ENCODE measurements at regions not wholly inside any gene's neighbourhood (a gene's known extent, or its start where the extent isn't known, plus 50 kb on each side); places are given as distances from the start of the nearest gene placed in this dataset.
"Not testable (repeated sequence)": the region's sequence is repeated elsewhere in the genome, so short reads cannot be mapped to it uniquely, and the experiment has no call there.

DNA sequence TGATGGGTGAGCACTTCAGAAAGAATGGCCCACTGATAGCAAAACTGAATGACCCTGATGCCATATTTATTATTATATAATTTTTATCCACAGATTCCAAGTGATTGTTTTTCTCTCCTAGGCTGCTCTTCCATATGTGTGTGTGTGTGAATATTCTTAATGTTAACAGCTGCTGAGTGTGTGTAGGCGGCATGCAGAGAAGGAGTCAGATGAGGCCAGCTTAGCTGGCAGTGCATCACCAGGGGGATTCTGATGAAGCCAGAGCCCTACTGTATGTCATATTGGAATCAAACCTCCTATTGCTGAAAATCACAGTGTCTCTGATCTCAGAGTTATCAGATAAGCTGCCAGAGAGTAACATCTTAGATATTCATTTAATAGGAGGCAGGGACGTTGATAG lies 177.1 kb downstream of the DMAC1 start:
- no peak for DNase-seq (ENCODE audit: low read depth)

DNA sequence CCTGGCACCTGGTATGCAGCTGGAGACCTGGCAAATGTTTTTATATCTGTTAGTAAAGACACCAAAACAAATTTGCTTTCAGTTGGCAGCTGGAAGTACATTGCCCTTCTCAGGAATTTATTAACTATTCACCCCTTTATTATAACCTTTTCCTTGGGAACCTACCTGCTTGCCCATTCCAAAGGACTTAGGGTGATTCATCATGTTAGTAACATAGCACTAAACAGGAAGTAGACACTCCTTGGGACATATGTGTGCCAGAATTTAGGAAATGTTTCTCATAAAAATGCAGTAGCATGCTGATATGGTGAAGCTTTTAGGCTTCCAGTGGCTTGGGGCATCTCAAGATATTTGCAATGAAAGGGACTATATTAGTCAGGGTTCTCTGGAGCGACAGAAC lies 184.2 kb downstream of the DMAC1 start:
- no peak for DNase-seq (ENCODE audit: low read depth)

DNA sequence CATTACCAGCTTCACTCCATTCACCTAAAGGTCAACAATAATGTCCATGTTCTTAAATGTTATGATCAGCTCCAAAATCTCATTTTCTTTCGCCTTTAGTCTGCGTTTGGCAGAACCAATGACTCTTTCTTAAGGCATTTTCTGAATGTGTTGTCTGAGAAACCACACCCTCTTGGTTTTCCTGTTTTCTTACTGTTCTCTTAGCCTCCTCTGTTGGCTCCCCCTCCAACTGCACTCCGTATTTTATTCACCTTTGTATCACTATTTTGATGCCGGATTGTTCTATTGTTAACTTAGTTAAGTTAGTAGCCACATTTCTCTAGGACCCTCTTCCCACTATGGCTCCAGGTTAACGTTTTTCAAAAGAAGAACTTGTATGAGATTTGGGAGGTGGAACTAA lies 185.6 kb downstream of the DMAC1 start:
- no peak for DNase-seq (ENCODE audit: low read depth)

GRCh38 chr9:7608261-7608660 lies 191.3 kb downstream of the DMAC1 start:
- DNase-seq (ENCODE audit: low read depth): no peak

DNA sequence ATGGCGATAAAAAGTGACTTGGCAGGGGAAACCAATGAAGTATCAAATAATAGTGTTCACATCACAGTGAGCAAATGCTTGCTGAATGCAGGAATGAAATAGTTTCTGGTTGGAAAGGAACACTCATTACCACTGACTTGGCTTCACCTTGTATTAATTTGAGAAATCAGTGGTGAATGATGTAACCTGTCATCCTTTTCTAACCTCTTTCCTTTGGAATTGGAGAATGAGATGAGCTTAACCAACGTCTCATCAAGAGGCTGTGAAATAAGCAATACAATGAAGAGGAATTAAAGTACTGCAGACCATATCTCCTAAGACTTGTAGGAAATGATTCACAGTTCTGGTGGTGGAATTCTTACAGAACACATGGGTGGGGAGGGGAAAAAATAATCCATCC lies 192.2 kb downstream of the DMAC1 start:
- DNase-seq (ENCODE audit: low read depth): no peak

GRCh38 chr9:7606591-7606990 lies 193.0 kb downstream of the DMAC1 start:
- DNase-seq (ENCODE audit: low read depth): no peak

- no peak for DNase-seq (ENCODE audit: low read depth)
These were observed 197.8 kb downstream of the DMAC1 start for GRCh38 chr9:7601739-7602138.

GRCh38 chr9:7597716-7598115 lies 201.9 kb downstream of the DMAC1 start:
- no peak for DNase-seq (ENCODE audit: low read depth)

DNA sequence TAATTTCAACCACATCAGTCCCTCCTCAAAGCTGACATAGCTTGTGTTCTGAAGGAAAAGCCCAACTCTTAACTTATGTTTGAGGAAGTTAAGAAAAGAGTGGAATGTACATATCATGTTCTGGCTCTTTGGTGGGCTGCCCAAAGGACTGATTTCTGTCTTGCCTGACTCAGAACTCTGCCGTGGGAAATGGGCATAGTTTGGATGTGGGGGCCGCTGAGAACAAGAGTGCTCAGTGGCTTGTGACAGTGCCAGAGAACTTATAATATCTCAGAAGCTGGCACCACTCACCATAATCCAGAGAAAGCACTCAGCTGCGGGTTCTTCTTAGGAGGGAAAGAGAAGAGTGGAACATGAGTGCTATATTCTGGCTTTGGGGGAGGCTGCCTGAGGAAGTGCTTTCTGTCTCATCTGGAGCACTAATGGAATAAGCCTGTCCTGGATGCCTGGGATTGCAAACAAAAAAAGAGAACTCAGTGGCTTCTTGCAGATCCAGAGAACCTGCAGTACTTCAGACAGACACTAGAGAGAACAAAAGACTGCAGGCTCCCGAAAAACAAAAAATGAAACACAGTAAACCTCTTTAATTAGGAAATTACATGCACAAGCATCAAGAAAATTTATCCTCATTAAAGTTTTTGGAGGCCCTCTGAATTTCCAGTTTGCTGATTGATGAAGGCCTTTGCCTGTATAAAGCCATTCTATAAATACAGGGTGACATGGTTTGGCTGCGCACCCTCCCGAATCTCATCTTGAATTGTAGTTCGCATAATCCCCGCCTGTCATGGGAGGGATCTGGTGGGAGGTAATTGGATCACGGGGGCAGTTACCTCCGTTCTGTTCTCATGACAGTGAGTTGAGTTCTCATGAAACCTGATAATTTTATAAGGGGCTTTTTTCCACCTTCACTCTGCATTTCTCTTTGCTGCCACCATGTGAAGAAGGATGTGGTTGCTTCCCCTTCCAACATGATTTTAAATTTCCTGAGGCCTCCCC lies 207.0 kb downstream of the DMAC1 start:
- no peak for DNase-seq (ENCODE audit: low read depth)

- DNase-seq (ENCODE audit: low read depth): no peak
These were observed 208.1 kb downstream of the DMAC1 start for GRCh38 chr9:7591501-7591900.

DNA sequence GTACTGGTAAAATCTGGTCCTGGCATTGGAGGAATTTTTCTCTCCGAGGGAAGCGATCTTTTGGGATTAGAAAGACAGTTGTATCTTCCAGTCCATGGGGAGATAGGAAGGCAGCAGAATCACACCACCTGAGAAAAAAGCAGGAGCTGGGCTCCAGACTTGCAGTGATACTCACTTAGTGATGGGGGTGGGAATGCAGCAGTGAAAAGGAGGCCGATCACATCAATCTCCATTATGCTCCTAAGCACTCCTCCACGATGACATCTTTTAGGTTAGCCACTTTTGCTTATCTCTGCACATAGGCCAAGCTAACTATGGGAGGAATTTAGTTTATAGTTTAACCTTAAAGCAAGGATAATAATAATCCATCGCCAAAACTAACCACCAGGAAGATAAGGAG lies 219.0 kb downstream of the DMAC1 start:
- no peak for DNase-seq (ENCODE audit: low read depth)

DNA sequence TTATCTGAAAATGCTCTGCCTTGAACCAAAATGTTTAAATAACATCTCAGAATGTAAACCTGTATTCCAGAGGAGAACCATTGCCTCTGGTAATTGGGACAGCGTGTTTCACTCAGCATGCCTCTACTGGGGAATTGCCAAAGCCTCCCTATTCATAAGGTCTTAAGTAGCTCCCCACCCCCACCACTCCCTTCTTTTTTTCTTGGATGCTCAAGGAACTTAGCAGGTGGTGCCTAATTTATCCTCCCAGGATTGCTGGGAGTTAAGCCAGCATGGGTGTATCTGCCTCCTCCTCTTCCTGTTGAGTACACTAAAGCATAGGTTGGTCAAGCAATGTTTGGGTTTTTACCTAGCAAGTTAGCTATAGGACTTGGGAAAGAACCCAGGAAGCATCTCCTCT lies 220.2 kb downstream of the DMAC1 start:
- DNase-seq (ENCODE audit: low read depth): no peak

DNA sequence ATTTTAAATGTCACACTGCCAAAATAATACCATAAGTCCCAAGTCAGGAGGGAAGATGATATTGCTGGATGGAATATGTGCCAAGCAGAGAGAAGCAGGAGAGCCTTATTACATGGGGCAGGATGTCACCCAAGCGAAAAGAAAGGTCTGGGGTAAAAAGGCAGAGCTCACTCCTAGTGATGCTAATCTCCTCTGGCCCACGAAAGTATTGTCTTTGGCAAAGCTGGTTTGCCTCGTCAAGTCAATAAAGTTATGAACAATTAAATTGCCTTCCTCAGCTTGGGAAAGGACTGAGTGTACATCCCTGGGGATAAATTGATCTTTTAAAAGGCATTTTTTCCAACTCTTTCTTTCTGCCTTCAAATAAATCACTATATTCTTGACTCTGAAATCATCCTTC lies 220.6 kb downstream of the DMAC1 start:
- DNase-seq (ENCODE audit: low read depth): no peak

GRCh38 chr9:7570107-7570720 lies 229.4 kb downstream of the DMAC1 start:
- DNase-seq (ENCODE audit: low read depth): peak; percentile 38

DNA sequence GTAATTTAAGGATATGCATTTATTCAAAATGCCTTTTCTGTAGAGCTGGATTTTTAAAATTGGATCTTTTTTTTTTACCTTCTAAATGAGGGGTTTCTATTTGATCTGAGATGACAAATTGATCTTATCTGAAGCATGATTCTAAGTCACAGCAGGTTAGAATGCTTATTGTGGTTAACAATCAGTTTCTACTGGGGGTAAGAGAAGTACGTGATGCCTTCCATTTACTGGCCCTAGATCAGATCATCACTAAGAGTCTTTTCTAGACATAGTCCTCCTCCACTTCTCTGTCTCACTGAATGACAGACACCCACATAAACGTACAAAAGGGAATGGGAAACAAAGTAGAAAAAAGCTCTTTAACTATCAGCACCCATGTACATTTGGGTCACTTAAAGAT lies 231.9 kb downstream of the DMAC1 start:
- no peak for DNase-seq (ENCODE audit: low read depth)

GRCh38 chr9:7561527-7562080 lies 238.0 kb downstream of the DMAC1 start:
- no peak for DNase-seq (ENCODE audit: low read depth)

- DNase-seq (ENCODE audit: low read depth): no peak
These were observed 238.8 kb downstream of the DMAC1 start for GRCh38 chr9:7560669-7561305.

DNA sequence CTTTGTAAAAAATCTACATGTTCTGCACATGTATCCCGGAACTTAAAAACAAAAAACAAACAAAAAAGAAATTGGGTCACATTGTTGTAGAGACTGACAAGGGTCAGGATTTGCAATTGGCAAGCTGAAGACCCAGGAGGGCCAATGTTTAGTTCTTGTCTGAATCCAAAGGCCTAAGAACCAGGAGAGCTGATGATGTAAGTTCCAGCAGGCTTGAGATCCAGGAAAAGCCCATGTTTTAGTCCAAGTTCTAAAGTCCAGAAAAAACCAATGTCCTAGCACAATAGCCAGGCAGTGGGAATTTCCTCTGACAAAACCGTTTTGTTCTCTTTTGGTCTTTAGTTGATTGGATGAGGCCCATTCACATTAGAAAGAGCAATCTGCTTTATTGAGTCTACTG lies 244.9 kb downstream of the DMAC1 start:
- DNase-seq (ENCODE audit: low read depth): no peak

DNA sequence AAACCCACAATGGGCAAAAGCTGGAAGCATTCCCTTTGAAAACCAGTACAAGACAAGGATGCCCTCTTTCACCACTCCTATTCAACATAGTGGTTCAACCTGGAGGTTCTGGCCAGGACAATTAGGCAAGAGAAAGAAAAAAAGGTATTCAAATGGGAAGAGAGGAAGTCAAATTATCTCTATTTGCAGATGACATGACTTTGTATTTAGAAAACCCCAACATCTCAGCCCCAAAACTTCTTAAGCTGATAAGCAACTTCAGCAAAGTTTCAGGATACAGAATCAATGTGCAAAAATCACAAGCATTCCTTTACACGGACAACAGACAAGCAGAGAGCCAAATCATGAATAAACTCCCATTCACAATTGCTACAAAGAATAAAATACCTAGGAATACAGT lies 246.9 kb downstream of the DMAC1 start:
- not testable (repeated sequence) for DNase-seq (ENCODE audit: low read depth)

- DNase-seq (ENCODE audit: low read depth): no peak
These were observed 250.3 kb downstream of the DMAC1 start for GRCh38 chr9:7549249-7549648.

DNA sequence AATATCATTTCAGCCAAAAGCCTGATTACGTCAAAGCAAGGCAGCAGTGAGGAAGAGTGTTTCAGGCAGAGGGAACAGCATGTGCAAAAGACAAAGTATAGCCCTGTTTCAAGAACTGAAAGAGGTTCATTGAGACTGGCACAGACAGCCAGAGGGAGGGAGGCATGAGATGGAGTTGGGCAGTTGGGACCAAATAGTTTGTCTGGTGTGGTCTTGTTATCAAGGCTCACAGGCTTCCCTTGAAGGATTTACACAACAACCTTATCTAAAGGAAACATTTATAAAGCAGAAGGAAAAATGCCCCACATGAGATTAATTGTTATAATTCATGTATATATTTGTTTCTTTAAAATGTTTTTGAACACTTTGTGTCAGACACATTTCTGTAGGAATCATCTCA lies 253.3 kb downstream of the DMAC1 start:
- DNase-seq (ENCODE audit: low read depth): no peak

GRCh38 chr9:7545371-7546165 lies 254.0 kb downstream of the DMAC1 start:
- DNase-seq (ENCODE audit: low read depth): no peak
